ENCODE measurements at regions not wholly inside any gene's neighbourhood (a gene's known extent, or its start where the extent isn't known, plus 50 kb on each side); places are given as distances from the start of the nearest gene placed in this dataset.

DNA sequence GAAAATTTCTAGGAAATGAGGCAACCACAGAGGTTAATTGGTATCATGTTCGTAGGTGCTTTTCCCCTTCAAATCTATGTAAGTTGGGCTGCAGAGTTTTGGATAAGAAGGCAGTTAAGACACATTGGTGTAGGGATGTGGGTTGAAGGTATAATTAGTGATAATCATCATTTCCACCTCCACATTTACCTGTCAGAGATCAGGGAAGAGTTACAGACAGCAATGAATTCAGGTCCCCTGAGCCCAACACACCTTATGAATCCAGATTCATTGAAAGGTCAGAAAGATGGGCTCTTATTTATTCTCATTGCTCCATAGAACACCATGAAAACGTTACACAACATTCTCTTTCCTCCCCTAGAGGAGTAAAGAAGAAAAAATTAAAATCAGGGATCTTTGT, 308.7 kb downstream of the C11orf87 start:
- no peak for DNase-seq (ENCODE audit: low read depth)
- H3K4me3 ChIP-seq (ENCODE audit: control insufficient read depth, low read depth, low read length), result no peak overlapping the region
- TF ChIP-seq, protein P1, sequence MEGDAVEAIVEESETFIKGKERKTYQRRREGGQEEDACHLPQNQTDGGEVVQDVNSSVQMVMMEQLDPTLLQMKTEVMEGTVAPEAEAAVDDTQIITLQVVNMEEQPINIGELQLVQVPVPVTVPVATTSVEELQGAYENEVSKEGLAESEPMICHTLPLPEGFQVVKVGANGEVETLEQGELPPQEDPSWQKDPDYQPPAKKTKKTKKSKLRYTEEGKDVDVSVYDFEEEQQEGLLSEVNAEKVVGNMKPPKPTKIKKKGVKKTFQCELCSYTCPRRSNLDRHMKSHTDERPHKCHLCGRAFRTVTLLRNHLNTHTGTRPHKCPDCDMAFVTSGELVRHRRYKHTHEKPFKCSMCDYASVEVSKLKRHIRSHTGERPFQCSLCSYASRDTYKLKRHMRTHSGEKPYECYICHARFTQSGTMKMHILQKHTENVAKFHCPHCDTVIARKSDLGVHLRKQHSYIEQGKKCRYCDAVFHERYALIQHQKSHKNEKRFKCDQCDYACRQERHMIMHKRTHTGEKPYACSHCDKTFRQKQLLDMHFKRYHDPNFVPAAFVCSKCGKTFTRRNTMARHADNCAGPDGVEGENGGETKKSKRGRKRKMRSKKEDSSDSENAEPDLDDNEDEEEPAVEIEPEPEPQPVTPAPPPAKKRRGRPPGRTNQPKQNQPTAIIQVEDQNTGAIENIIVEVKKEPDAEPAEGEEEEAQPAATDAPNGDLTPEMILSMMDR (conservative IDR thresholded peaks at IDR 0.05; ENCODE audit: control insufficient read depth, insufficient read depth, low read depth, low read length), result no peak

DNA sequence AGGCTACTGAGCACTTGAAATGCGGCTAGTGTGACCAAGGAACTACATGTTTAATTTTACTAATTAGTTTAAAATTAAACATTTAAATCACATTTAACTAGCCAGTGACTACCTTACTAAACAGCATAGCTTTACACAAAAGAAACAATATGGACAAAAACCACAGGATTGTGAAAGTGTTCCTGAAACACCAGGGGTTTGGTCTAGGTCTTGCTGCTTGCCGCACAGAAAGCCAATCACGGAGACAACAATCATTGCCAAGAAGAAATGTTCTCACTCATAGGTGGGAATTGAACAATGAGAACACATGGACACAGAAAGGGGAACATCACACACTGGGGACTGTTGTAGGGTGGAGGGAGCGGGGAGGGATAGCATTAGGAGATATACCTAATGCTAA, 309.5 kb downstream of the C11orf87 start:
- TF ChIP-seq, protein P1 (conservative IDR thresholded peaks at IDR 0.05; ENCODE audit: control insufficient read depth, insufficient read depth, low read depth, low read length), result no peak
- no peak for DNase-seq (ENCODE audit: low read depth)
- no peak overlapping the region for H3K4me3 ChIP-seq (ENCODE audit: control insufficient read depth, low read depth, low read length)

DNA sequence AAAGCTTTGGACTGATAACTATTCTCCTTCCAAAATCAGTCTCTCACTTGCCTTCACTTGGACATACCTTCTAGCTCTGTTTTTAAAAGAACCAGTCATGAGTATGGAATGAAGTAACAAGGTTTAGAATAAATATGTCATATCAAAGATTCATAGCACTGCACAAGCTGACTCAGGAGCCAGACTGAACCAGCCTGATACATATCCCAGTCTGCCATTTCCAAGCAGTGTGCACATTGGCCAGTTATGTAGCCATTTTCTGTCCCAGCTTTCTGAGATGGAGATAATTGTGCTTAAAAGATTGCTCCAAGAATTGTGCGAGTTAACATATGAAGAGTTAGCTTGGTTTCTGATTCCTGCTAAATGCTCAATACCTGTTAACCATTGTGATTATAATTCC, 311.3 kb downstream of the C11orf87 start:
- H3K4me3 ChIP-seq (ENCODE audit: control insufficient read depth, low read depth, low read length), result no peak overlapping the region
- DNase-seq (ENCODE audit: low read depth), result peak; percentile 25
- TF ChIP-seq, protein P1 (conservative IDR thresholded peaks at IDR 0.05; ENCODE audit: control insufficient read depth, insufficient read depth, low read depth, low read length), result no peak

DNA sequence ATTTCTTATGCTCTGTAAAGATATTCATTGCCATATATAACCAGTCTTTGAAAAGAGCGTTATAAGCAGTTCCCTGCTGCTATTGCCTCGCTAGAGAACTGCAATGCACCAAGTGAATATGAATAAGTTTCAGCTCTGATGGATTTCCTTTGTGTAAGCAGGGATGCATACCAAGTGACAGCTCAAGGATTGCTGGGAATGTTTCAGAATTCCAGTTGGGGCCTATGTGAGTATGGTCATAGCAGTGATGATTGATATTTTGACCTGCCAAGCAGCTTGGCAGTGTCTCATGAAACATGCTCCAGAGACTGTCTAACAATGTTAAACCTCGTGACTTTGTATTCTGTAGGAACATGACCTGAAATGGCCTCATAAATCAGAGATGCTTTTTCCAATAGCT, 312.6 kb downstream of the C11orf87 start:
- TF ChIP-seq, protein P1 (conservative IDR thresholded peaks at IDR 0.05; ENCODE audit: control insufficient read depth, insufficient read depth, low read depth, low read length), result no peak
- peak; percentile 12 for DNase-seq (ENCODE audit: low read depth)
- H3K4me3 ChIP-seq (ENCODE audit: control insufficient read depth, low read depth, low read length), result no peak overlapping the region

DNA sequence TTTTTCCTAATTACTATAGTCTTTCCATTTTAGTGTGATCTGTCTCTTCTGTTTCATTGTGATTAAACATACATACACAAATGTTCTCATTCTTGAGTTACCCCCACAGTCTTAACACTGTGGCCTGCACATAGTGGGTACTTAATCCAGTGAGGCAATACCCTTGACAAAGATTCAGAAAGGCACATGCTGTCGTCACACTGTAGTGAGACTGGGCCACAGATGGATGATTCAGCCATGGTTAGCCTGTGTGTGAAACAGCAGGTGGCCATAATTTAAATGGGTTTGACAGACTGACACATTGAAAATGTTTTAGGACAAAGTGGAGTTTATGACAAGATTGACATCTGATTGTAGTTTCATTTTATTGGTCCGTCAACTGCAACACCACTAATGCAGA, 313.1 kb downstream of the C11orf87 start:
- no peak for DNase-seq (ENCODE audit: low read depth)
- no peak overlapping the region for H3K4me3 ChIP-seq (ENCODE audit: control insufficient read depth, low read depth, low read length)
- TF ChIP-seq, protein P1 (conservative IDR thresholded peaks at IDR 0.05; ENCODE audit: control insufficient read depth, insufficient read depth, low read depth, low read length), result no peak

DNA sequence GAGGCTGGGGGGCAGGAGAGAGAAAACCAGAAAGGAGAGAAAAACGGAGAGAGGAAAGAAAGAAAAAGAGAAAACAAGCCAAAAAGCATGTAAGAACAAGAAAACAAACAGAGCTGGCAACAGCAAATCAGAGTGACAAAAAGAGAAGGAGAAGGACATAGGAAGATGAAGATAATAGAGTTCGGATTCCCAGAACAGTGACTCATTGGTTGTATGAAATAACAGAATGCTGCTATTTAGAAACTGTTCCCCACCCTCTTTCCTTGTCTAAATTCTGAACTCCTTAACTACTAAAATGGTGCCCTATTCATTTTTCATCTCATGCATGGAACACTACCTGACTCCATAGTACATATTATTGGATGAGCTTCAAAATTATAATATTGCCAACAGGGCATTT, 317.4 kb downstream of the C11orf87 start:
- TF ChIP-seq, protein P1 (conservative IDR thresholded peaks at IDR 0.05; ENCODE audit: control insufficient read depth, insufficient read depth, low read depth, low read length), result no peak
- DNase-seq (ENCODE audit: low read depth), result no peak
- H3K4me3 ChIP-seq (ENCODE audit: control insufficient read depth, low read depth, low read length), result no peak overlapping the region

DNA sequence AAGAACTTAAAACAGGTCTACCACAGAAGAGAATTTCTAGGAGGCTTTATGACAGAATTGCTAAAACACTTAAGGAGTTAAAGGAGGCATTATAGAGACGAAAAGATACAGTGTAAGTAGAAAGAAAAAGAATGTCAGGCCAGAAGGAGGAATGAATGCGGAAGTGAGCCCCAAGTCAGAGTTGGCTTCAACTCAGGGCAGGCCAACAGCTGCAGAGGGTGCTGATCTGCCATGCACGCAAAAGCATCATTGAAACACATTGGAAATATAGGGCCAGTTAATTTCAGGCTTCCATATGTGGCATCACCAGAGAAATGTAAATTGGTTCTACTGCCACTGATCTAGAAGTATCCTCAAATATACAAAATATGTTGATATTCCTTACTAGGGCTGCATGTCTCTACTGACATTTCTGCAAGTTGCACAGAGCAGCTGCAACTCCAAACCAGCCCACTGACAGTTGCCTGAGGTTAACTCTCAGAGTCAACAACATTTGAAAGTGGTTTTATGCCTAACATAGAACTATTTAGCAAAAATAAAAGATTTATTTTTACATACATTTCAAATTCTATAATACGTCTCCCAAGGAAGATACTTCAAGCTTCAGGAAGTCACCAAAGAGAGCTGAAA, 324.1 kb downstream of the C11orf87 start:
- no peak for DNase-seq (ENCODE audit: low read depth)
- TF ChIP-seq, protein P1 (conservative IDR thresholded peaks at IDR 0.05; ENCODE audit: control insufficient read depth, insufficient read depth, low read depth, low read length), result no peak
- H3K4me3 ChIP-seq (ENCODE audit: control insufficient read depth, low read depth, low read length), result no peak overlapping the region

All from fibroblast of mammary gland (primary cell).